Keratinocyte (primary cell): ENCODE measurements at regions not wholly inside any gene's neighbourhood (a gene's known extent, or its start where the extent isn't known, plus 50 kb on each side); places are given as distances from the start of the nearest gene placed in this dataset.

Experiments used
- DNase-seq: peaks from one replicate; pipeline ENCODE4 v3.0.0-alpha.2; 2011; ENCODE audit warnings: low read depth, missing footprints, low spot score
- FAIRE-seq: peaks from 2 replicates; lab custom pipeline; 2011; peaks lifted over from hg19 to GRCh38; lab: Jason Lieb, UNC
- H2AFZ ChIP-seq: 2 replicates; pipeline ENCODE4 v1.6.0; 2012; ENCODE audit warnings: low read length, control low read depth, inconsistent platforms; ENCODE audit not compliant: control insufficient read depth
- H3K27ac ChIP-seq: 2 replicates; pipeline ENCODE4 v1.5.1; 2011; ENCODE audit warnings: low read length; ENCODE audit not compliant: control insufficient read depth, insufficient read depth
- H3K27me3 ChIP-seq: 3 replicates; pipeline ENCODE4 v1.6.0; 2011; ENCODE audit warnings: low read length; ENCODE audit not compliant: control insufficient read depth, insufficient read depth; ENCODE audit errors: extremely low read depth
- H3K36me3 ChIP-seq, 2 experiments: 2 replicates in 1 of 2; 3 replicates in 1 of 2; pipeline ENCODE4 v1.5.1; 2011; ENCODE audit warnings: low read length in 2 of 2, mild to moderate bottlenecking in 1 of 2; ENCODE audit not compliant: control insufficient read depth in 2 of 2, insufficient read depth in 2 of 2; ENCODE audit errors: extremely low read depth in 1 of 2
- H3K4me1 ChIP-seq: 3 replicates; pipeline ENCODE4 v1.5.1; 2011; ENCODE audit warnings: low read length; ENCODE audit not compliant: control insufficient read depth, insufficient read depth; ENCODE audit errors: extremely low read depth
- H3K4me2 ChIP-seq: 3 replicates; pipeline ENCODE4 v1.6.0; 2011; ENCODE audit warnings: low read depth, low read length; ENCODE audit not compliant: control insufficient read depth, insufficient read depth; ENCODE audit errors: extremely low read depth
- H3K4me3 ChIP-seq, 3 experiments: fragments of 200-600 bp in 1 of 3; sonication (generic) in 1 of 3; 2 replicates in 2 of 3; 3 replicates in 1 of 3; pipeline ENCODE4 v1.5.1; 2011 to 2016; ENCODE audit warnings: low read length in 3 of 3, mild to moderate bottlenecking in 3 of 3, control low read depth in 2 of 3, inconsistent platforms in 1 of 3, low read depth in 1 of 3, mixed read lengths in 1 of 3, mixed run types in 1 of 3, moderate library complexity in 1 of 3; ENCODE audit not compliant: control insufficient read depth in 2 of 3, insufficient read depth in 2 of 3; ENCODE audit errors: extremely low read depth in 1 of 3
- H3K79me2 ChIP-seq: 2 replicates; pipeline ENCODE4 v1.6.0; 2012; ENCODE audit warnings: low read length; ENCODE audit not compliant: control insufficient read depth, insufficient read depth
- H3K9ac ChIP-seq: 3 replicates; pipeline ENCODE4 v1.6.0; 2011; ENCODE audit warnings: low read length; ENCODE audit not compliant: control insufficient read depth, insufficient read depth; ENCODE audit errors: extremely low read depth
- H3K9me1 ChIP-seq: 3 replicates; pipeline ENCODE4 v1.6.0; 2011; ENCODE audit warnings: low read length; ENCODE audit not compliant: control insufficient read depth, insufficient read depth; ENCODE audit errors: extremely low read depth
- H3K9me3 ChIP-seq: 2 replicates; pipeline ENCODE4 v1.5.1; 2012; ENCODE audit warnings: low read depth, low read length; ENCODE audit not compliant: control insufficient read depth
- H4K20me1 ChIP-seq: 3 replicates; pipeline ENCODE4 v1.6.0; 2011; ENCODE audit warnings: low read length; ENCODE audit not compliant: control insufficient read depth, insufficient read depth; ENCODE audit errors: extremely low read depth
- CTCF ChIP-seq, 3 experiments: IDR thresholded peaks in 1 of 3; conservative IDR thresholded peaks in 1 of 3; optimal IDR thresholded peaks in 1 of 3; 2 replicates in 2 of 3; 3 replicates in 1 of 3; pipeline versions ENCODE3 to v1.5.1; 2011; ENCODE audit warnings: low read length in 3 of 3, mild to moderate bottlenecking in 3 of 3, moderate library complexity in 2 of 3, control low read depth in 1 of 3, inconsistent platforms in 1 of 3; ENCODE audit not compliant: insufficient read depth in 2 of 3; ENCODE audit errors: extremely low read depth in 1 of 3
- EZH2 ChIP-seq: IDR thresholded peaks from one replicate; pipeline ENCODE4 v1.6.1; 2012; ENCODE audit warnings: inconsistent platforms, mild to moderate bottlenecking, low read length, moderate library complexity
- dilution Hi-C: fragments of 300-500 bp; cut with MboI; formaldehyde crosslinking; loops from one replicate; pipeline ENCODE4 v1.7.0; 2020; ENCODE audit warnings: low sequenced_read_pairs; ENCODE audit not compliant: extremely low pct_ligation_motif_present

GRCh38 chr5:130532786-130533185 is 628.5 kb downstream of the CHSY3 start:
- Histone ChIP-seq H3K27ac (no peak overlapping the region), H3K79me2 (no peaks in the 10 kb centered on the region), H3K36me3 (no peaks in the 10 kb centered on the region), H3K9ac (no peak overlapping the region), H2AFZ (no peak overlapping the region), H3K4me3 (no peak overlapping the region), H3K4me2 (no peak overlapping the region), H3K9me1 (no peaks in the 10 kb centered on the region), H3K9me3 (no peaks in the 10 kb centered on the region), H3K4me1 (peaks cover 30% of the 10 kb centered on the region), H4K20me1 (no peaks in the 10 kb centered on the region), H3K27me3 (no peaks in the 10 kb centered on the region)
- FAIRE-seq, result no peak
- DNase-seq, result no peak
- TF ChIP-seq CTCF (optimal IDR thresholded peaks at IDR 0.05 in 1 of 3, IDR thresholded peaks at IDR 0.05 in 1 of 3, conservative IDR thresholded peaks at IDR 0.05 in 1 of 3; ENCODE audit: extremely low read depth in 1 of 3, insufficient read depth in 2 of 3, low read length in 3 of 3) (no peak), EZH2 (no peak)
- dilution Hi-C loops, result no loop called here

GRCh38 chr5:130529511-130530485 is 625.5 kb downstream of the CHSY3 start:
- H3K9me1 ChIP-seq, result no peaks in the 10 kb centered on the region
- H3K27me3 ChIP-seq, result no peaks in the 10 kb centered on the region
- H3K36me3 ChIP-seq, result no peaks in the 10 kb centered on the region
- H3K4me1 ChIP-seq, result peaks cover 32% of the 10 kb centered on the region
- FAIRE-seq, result peak; percentile 99
- H3K79me2 ChIP-seq, result no peaks in the 10 kb centered on the region
- peak overlapping the region; percentile 61 for H2AFZ ChIP-seq
- dilution Hi-C loops, result no loop called here
- H3K4me3 ChIP-seq, result no peak overlapping the region
- H3K9me3 ChIP-seq, result no peaks in the 10 kb centered on the region
- peak; percentile 98 for DNase-seq
- peak overlapping the region; percentile 65 for H3K4me2 ChIP-seq
- peak overlapping the region; percentile 99 for H3K27ac ChIP-seq
- H4K20me1 ChIP-seq, result no peaks in the 10 kb centered on the region
- TF ChIP-seq EZH2 (no peak), CTCF (optimal IDR thresholded peaks at IDR 0.05 in 1 of 3, IDR thresholded peaks at IDR 0.05 in 1 of 3, conservative IDR thresholded peaks at IDR 0.05 in 1 of 3; ENCODE audit: extremely low read depth in 1 of 3, insufficient read depth in 2 of 3, low read length in 3 of 3) (peak in 1 of 3 experiments; percentile 16)
- H3K9ac ChIP-seq, result peak overlapping the region; percentile 67
